ENCODE measurements at regions not wholly inside any gene's neighbourhood (a gene's known extent, or its start where the extent isn't known, plus 50 kb on each side); places are given as distances from the start of the nearest gene placed in this dataset.
"Not testable (repeated sequence)": the region's sequence is repeated elsewhere in the genome, so short reads cannot be mapped to it uniquely, and the experiment has no call there.

DNA sequence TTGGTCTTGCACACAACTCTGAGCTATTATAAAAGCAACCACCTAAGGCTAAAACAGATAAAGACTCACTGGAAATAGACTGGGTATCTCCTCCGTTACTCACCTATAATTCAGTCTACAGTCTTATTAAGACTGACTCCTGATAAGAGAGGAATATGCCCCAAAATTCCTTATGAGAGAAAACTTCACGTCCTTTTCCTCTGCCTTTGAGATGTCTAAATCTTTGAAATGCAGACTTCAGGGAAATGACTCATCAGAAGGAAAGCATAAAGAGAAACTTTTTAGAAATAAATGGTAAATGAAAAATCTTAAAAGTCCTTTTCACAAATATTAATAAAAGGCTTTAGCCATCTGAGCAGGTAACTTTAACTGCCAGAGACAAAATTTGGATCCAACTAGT is 187.5 kb upstream of the RTL1 start:
- in situ Hi-C loops (cut with HindIII; ENCODE audit: low sequenced_read_pairs) = no loop called here
- no peak overlapping the region for H3K4me3 ChIP-seq (ENCODE audit: low read depth, low read length)
- TF ChIP-seq, protein P1, sequence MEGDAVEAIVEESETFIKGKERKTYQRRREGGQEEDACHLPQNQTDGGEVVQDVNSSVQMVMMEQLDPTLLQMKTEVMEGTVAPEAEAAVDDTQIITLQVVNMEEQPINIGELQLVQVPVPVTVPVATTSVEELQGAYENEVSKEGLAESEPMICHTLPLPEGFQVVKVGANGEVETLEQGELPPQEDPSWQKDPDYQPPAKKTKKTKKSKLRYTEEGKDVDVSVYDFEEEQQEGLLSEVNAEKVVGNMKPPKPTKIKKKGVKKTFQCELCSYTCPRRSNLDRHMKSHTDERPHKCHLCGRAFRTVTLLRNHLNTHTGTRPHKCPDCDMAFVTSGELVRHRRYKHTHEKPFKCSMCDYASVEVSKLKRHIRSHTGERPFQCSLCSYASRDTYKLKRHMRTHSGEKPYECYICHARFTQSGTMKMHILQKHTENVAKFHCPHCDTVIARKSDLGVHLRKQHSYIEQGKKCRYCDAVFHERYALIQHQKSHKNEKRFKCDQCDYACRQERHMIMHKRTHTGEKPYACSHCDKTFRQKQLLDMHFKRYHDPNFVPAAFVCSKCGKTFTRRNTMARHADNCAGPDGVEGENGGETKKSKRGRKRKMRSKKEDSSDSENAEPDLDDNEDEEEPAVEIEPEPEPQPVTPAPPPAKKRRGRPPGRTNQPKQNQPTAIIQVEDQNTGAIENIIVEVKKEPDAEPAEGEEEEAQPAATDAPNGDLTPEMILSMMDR (IDR thresholded peaks at IDR 0.05; ENCODE audit: low read depth, low read length) = no peak
- no peak for DNase-seq (ENCODE audit: low read depth, low spot score)

DNA sequence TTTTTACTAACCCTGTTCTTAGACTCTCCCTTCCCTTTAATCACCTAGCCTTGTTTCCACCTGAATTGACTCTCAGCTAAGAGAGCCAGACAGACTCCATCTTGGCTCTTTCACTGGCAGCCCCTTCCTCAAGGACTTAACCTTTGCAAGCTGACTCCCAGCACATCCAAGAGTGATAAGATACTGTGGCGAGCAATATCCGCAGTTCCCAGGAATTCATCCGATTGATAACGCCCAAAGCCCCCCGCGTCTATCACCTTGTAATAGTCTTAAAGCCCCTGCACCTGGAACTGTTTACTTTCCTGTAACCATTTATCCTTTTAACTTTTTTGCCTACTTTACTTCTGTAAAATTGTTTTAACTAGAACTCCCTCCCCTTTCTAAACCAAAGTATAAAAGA is 191.4 kb upstream of the RTL1 start:
- in situ Hi-C loops (cut with HindIII; ENCODE audit: low sequenced_read_pairs); DNase-seq (ENCODE audit: low read depth, low spot score); H3K4me3 ChIP-seq (ENCODE audit: low read depth, low read length): not testable (repeated sequence)

GRCh38 chr14:101096551-101096950 is 193.0 kb upstream of the RTL1 start:
- no peak overlapping the region for H3K4me3 ChIP-seq (ENCODE audit: low read depth, low read length)
- DNase-seq (ENCODE audit: low read depth, low spot score) = no peak
- TF ChIP-seq, protein P1 (IDR thresholded peaks at IDR 0.05; ENCODE audit: low read depth, low read length) = no peak
- in situ Hi-C loops (cut with HindIII; ENCODE audit: low sequenced_read_pairs) = no loop called here

DNA sequence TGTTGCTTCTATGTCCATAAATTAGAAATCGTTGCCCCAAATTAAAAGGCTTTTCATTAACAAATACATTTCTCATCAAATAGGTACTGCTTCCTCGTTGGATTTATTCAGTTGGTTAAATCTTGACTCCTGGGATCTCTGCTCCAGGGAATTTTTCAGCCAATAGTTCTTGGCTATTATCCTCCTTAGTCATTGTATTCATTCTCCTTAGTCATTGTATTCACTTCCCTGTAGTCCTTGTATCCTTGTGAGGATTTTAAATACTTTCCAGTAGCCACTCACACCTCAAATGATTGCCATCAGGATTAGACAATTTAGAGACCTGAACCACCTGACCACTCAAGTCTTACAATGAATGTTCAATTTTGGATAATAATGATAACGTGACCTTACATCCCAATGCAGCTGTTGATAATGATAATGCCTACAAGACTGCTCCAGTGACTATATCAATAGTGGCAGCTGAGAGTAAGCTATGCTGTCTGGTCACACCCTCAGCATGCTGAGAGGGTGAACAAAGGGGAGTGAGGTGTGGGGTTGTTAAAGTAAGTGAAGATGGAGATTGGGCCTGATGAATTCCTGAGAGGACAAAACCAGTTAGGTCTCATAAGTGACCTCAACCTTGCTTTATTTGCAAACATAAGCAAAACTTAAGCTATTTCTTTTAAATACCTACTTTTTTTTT is 193.7 kb upstream of the RTL1 start:
- in situ Hi-C loops (cut with HindIII; ENCODE audit: low sequenced_read_pairs) = no loop called here
- TF ChIP-seq, protein P1 (IDR thresholded peaks at IDR 0.05; ENCODE audit: low read depth, low read length) = no peak
- DNase-seq (ENCODE audit: low read depth, low spot score) = no peak
- H3K4me3 ChIP-seq (ENCODE audit: low read depth, low read length) = no peak overlapping the region

GRCh38 chr14:101098177-101098576 is 194.7 kb upstream of the RTL1 start:
- in situ Hi-C loops (cut with HindIII; ENCODE audit: low sequenced_read_pairs) = no loop called here
- DNase-seq (ENCODE audit: low read depth, low spot score) = no peak
- TF ChIP-seq, protein P1 (IDR thresholded peaks at IDR 0.05; ENCODE audit: low read depth, low read length) = no peak
- H3K4me3 ChIP-seq (ENCODE audit: low read depth, low read length) = no peak overlapping the region

GRCh38 chr14:101098641-101099040 is 195.1 kb upstream of the RTL1 start:
- no peak overlapping the region for H3K4me3 ChIP-seq (ENCODE audit: low read depth, low read length)
- no peak for DNase-seq (ENCODE audit: low read depth, low spot score)
- TF ChIP-seq, protein P1 (IDR thresholded peaks at IDR 0.05; ENCODE audit: low read depth, low read length) = no peak
- in situ Hi-C loops (cut with HindIII; ENCODE audit: low sequenced_read_pairs) = no loop called here

GRCh38 chr14:101101456-101102056 is 198.0 kb upstream of the RTL1 start:
- DNase-seq (ENCODE audit: low read depth, low spot score) = no peak
- in situ Hi-C loops (cut with HindIII; ENCODE audit: low sequenced_read_pairs) = no loop called here
- no peak overlapping the region for H3K4me3 ChIP-seq (ENCODE audit: low read depth, low read length)
- TF ChIP-seq, protein P1 (IDR thresholded peaks at IDR 0.05; ENCODE audit: low read depth, low read length) = no peak

Data from astrocyte of the spinal cord (primary cell).